ENCODE measurements at regions not wholly inside any gene's neighbourhood (a gene's known extent, or its start where the extent isn't known, plus 50 kb on each side); places are given as distances from the start of the nearest gene placed in this dataset.

GRCh38 chr15:70354346-70354905 is 256.7 kb upstream of the TLE3 start:
- POLR2A ChIA-PET (ENCODE audit: partially characterized antibody), result interaction anchor here (0.6 kb wide), 1 partner anchor 58 kb away, joined by 4 read pairs; no protein-coding TSS in a partner anchor
- H3K27me3 ChIP-seq (replicated peaks in 1 of 4; ENCODE audit: control insufficient read depth in 3 of 4, extremely low read depth in 1 of 4, insufficient read depth in 3 of 4, low read length in 3 of 4), result no peaks in the 10 kb centered on the region
- H3K79me2 ChIP-seq (ENCODE audit: control insufficient read depth in 1 of 2, insufficient read depth in 2 of 2, low read length in 2 of 2), result no peaks in the 10 kb centered on the region
- H3K18ac ChIP-seq (ENCODE audit: extremely low read depth, low read length), result no peak overlapping the region
- WGBS, 2 experiments (ENCODE audit: extremely low coverage in 1 of 2, insufficient coverage in 1 of 2, insufficient read length in 1 of 2, insufficient replicate concordance in 2 of 2, low coverage in 1 of 2, low lambda C conversion rate in 2 of 2, missing lambda C conversion rate in 1 of 2), result 84% methylated on average over 14 of the region's 20 CpGs; no CpG with 5 or more reads in 1 of the 2 experiments
- H3K4me3 ChIP-seq (ENCODE audit: extremely low read depth in 1 of 4, insufficient read depth in 2 of 4, low read depth in 3 of 4, low read length in 4 of 4), result no peak overlapping the region
- no peaks in the 10 kb centered on the region for H3K23me2 ChIP-seq (ENCODE audit: low read depth, low read length)
- no peak overlapping the region for H2BK120ac ChIP-seq (replicated peaks; ENCODE audit: low read depth, low read length)
- no peaks in the 10 kb centered on the region for H3K36me3 ChIP-seq (ENCODE audit: control insufficient read depth in 2 of 4, insufficient read depth in 4 of 4, low read length in 3 of 4)
- no peak overlapping the region for H3K9ac ChIP-seq (replicated peaks in 1 of 4; ENCODE audit: extremely low read depth in 1 of 4, low read depth in 3 of 4, low read length in 3 of 4)
- H2BK15ac ChIP-seq (ENCODE audit: low read length), result no peak overlapping the region
- FAIRE-seq, result no peak
- H2BK12ac ChIP-seq (ENCODE audit: low read depth, low read length), result no peak overlapping the region
- no peak for DNase-seq (ENCODE audit: low read depth in 1 of 2, low spot score in 2 of 2)
- H3K14ac ChIP-seq (ENCODE audit: insufficient read length), result no peak overlapping the region
- H3K9me3 ChIP-seq (ENCODE audit: insufficient read depth in 2 of 2, low read depth in 1 of 2, low read length in 1 of 2), result no peaks in the 10 kb centered on the region
- H2BK20ac ChIP-seq (ENCODE audit: low read length), result no peak overlapping the region
- H2BK5ac ChIP-seq (ENCODE audit: low read depth, low read length), result no peak overlapping the region
- H3K79me1 ChIP-seq (ENCODE audit: low read depth, low read length), result no peaks in the 10 kb centered on the region
- H4K91ac ChIP-seq (replicated peaks; ENCODE audit: insufficient read length, low read length), result no peak overlapping the region
- H3K4me1 ChIP-seq (replicated peaks in 1 of 4; ENCODE audit: control insufficient read depth in 3 of 4, insufficient read depth in 4 of 4, low read length in 3 of 4), result no peaks in the 10 kb centered on the region
- H3K23ac ChIP-seq (ENCODE audit: insufficient read length), result no peak overlapping the region
- CTCF ChIA-PET (ENCODE audit: partially characterized antibody), result interaction anchor here (0.6 to 3.8 kb wide), 15 partner anchors 10 to 252 kb away, joined by 3 to 21 read pairs (median 4); no protein-coding TSS in a partner anchor
- no peak overlapping the region for H4K5ac ChIP-seq (ENCODE audit: insufficient read length, low read depth, low read length)
- H3K4ac ChIP-seq (replicated peaks; ENCODE audit: insufficient read length, low read depth, low read length), result no peak overlapping the region
- H4K20me1 ChIP-seq (replicated peaks in 1 of 2; ENCODE audit: control insufficient read depth in 1 of 2, insufficient read depth in 2 of 2, low read length in 2 of 2), result no peaks in the 10 kb centered on the region
- H2AK5ac ChIP-seq (ENCODE audit: low read depth, low read length), result no peak overlapping the region
- no peak overlapping the region for H3K56ac ChIP-seq (replicated peaks; ENCODE audit: insufficient read length, low read depth, low read length)
- no peak overlapping the region for H4K8ac ChIP-seq (ENCODE audit: extremely low read depth, insufficient read depth, low read length)
- H3K4me2 ChIP-seq (ENCODE audit: insufficient read depth in 1 of 2, low read depth in 2 of 2, low read length in 2 of 2), result no peak overlapping the region
- no peak overlapping the region for H3K27ac ChIP-seq (ENCODE audit: low read depth, low read length)
- H2AFZ ChIP-seq (ENCODE audit: low read length), result no peak overlapping the region
- TF ChIP-seq SP2 (IDR thresholded peaks at IDR 0.05; ENCODE audit: low read length), result no peak
- TF ChIP-seq, protein P1, sequence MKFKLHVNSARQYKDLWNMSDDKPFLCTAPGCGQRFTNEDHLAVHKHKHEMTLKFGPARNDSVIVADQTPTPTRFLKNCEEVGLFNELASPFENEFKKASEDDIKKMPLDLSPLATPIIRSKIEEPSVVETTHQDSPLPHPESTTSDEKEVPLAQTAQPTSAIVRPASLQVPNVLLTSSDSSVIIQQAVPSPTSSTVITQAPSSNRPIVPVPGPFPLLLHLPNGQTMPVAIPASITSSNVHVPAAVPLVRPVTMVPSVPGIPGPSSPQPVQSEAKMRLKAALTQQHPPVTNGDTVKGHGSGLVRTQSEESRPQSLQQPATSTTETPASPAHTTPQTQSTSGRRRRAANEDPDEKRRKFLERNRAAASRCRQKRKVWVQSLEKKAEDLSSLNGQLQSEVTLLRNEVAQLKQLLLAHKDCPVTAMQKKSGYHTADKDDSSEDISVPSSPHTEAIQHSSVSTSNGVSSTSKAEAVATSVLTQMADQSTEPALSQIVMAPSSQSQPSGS (IDR thresholded peaks at IDR 0.05; ENCODE audit: low read length), result no peak
- TF ChIP-seq EZH2 (IDR thresholded peaks at IDR 0.05; ENCODE audit: low read depth, low read length, severe bottlenecking), result no peak
- no peak for TF ChIP-seq SIX5 (IDR thresholded peaks at IDR 0.05; ENCODE audit: low read depth, low read length)
- TF ChIP-seq, protein P2, sequence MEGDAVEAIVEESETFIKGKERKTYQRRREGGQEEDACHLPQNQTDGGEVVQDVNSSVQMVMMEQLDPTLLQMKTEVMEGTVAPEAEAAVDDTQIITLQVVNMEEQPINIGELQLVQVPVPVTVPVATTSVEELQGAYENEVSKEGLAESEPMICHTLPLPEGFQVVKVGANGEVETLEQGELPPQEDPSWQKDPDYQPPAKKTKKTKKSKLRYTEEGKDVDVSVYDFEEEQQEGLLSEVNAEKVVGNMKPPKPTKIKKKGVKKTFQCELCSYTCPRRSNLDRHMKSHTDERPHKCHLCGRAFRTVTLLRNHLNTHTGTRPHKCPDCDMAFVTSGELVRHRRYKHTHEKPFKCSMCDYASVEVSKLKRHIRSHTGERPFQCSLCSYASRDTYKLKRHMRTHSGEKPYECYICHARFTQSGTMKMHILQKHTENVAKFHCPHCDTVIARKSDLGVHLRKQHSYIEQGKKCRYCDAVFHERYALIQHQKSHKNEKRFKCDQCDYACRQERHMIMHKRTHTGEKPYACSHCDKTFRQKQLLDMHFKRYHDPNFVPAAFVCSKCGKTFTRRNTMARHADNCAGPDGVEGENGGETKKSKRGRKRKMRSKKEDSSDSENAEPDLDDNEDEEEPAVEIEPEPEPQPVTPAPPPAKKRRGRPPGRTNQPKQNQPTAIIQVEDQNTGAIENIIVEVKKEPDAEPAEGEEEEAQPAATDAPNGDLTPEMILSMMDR (IDR thresholded peaks at IDR 0.05; ENCODE audit: control extremely low read depth in 1 of 3, insufficient read depth in 1 of 3, low read depth in 1 of 3, low read length in 3 of 3), result no peak
- no peak for TF ChIP-seq TCF12 (IDR thresholded peaks at IDR 0.05; ENCODE audit: low read depth, low read length)
- TF ChIP-seq USF2 (IDR thresholded peaks at IDR 0.05; ENCODE audit: low read length), result no peak
- TF ChIP-seq PHF8 (conservative IDR thresholded peaks at IDR 0.05; ENCODE audit: low read depth, low read length), result no peak

Measured in H1 (cell line).